GM19463 (cell line): ENCODE measurements at regions not wholly inside any gene's neighbourhood (a gene's known extent, or its start where the extent isn't known, plus 50 kb on each side); places are given as distances from the start of the nearest gene placed in this dataset.

Source experiments
- ATAC-seq: cut with Tn5 transposase; IDR thresholded peaks from one replicate; pipeline ENCODE4 v1.9.1; 2021; ENCODE audit warnings: mild to moderate bottlenecking, moderate library complexity; ENCODE audit not compliant: unreplicated experiment

- ATAC-seq: no peak
Observed at GRCh38 chr18:24817150-24817549, 356.7 kb downstream of the HRH4 start.

- no peak for ATAC-seq
Observed at GRCh38 chr18:24817587-24818371, 357.3 kb downstream of the HRH4 start.

- no peak for ATAC-seq
Observed at GRCh38 chr18:24818441-24818840, 358.0 kb downstream of the HRH4 start.

GRCh38 chr18:24819141-24819890, 358.9 kb downstream of the HRH4 start:
- no peak for ATAC-seq

- ATAC-seq: no peak
Observed at GRCh38 chr18:24825397-24825796, 365.0 kb downstream of the HRH4 start.

- ATAC-seq: no peak
Observed at GRCh38 chr18:24826605-24827004, 366.2 kb downstream of the HRH4 start.

GRCh38 chr18:24827501-24827900, 367.1 kb downstream of the HRH4 start:
- no peak for ATAC-seq

- no peak for ATAC-seq
Observed at GRCh38 chr18:24831081-24831480, 370.6 kb downstream of the HRH4 start.

- ATAC-seq: no peak
Observed at GRCh38 chr18:24831871-24832665, 371.6 kb downstream of the HRH4 start.

- ATAC-seq: no peak
Observed at GRCh38 chr18:24835751-24836150, 375.3 kb downstream of the HRH4 start.

- no peak for ATAC-seq
Observed at GRCh38 chr18:24837066-24837465, 376.6 kb downstream of the HRH4 start.

- ATAC-seq: no peak
Observed at GRCh38 chr18:24840051-24840450, 379.6 kb downstream of the HRH4 start.

- no peak for ATAC-seq
Observed at GRCh38 chr18:24840640-24841039, 380.2 kb downstream of the HRH4 start.

- ATAC-seq: no peak
Observed at GRCh38 chr18:24841536-24841935, 381.1 kb downstream of the HRH4 start.

- no peak for ATAC-seq
Observed at GRCh38 chr18:24843123-24843522, 382.7 kb downstream of the HRH4 start.

GRCh38 chr18:24846138-24846537, 385.7 kb downstream of the HRH4 start:
- ATAC-seq: no peak

- ATAC-seq: no peak
Observed at GRCh38 chr18:24850532-24850931, 390.1 kb downstream of the HRH4 start.

GRCh38 chr18:24853076-24853475, 392.6 kb downstream of the HRH4 start:
- ATAC-seq: no peak

- ATAC-seq: no peak
Observed at GRCh38 chr18:24860978-24861680, 400.7 kb downstream of the HRH4 start.

- no peak for ATAC-seq
Observed at GRCh38 chr18:24862201-24862816, 401.9 kb downstream of the HRH4 start.
